Activated CD8-positive, alpha-beta memory T cell treated with anti-CD3 and anti-CD28 coated beads, Interleukin-2, amount 50 U/mL, for 1 hour (primary cell): ENCODE measurements at regions not wholly inside any gene's neighbourhood (a gene's known extent, or its start where the extent isn't known, plus 50 kb on each side); places are given as distances from the start of the nearest gene placed in this dataset.

ENCODE experiments used
- DNase-seq: peaks from one replicate; pipeline ENCODE4 v3.0.0-alpha.2; 2020; ENCODE audit errors: extremely low read depth

GRCh38 chr11:16440136-16440535, 83.8 kb upstream of the SOX6 start:
- DNase-seq: no peak

DNA sequence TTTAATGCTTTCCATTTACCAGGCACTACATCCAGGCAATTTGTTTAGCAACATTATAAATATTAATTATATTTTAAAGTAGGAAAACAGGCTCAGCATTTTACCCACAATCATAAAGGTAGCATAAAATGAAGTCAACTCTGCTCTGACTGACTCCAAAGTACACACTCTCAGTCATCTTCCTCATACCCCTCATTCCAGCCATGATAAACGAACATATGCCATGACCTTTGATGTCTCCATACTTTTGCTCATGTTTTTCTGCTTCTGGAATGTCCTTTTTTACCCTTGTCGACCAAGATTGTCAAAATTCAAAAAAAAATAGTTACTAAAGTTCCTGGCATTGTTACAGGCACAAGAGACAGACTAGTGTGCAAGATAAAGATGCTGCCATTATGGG, 77.7 kb upstream of the SOX6 start:
- no peak for DNase-seq

GRCh38 chr11:16430674-16431073, 74.3 kb upstream of the SOX6 start:
- DNase-seq: no peak

DNA sequence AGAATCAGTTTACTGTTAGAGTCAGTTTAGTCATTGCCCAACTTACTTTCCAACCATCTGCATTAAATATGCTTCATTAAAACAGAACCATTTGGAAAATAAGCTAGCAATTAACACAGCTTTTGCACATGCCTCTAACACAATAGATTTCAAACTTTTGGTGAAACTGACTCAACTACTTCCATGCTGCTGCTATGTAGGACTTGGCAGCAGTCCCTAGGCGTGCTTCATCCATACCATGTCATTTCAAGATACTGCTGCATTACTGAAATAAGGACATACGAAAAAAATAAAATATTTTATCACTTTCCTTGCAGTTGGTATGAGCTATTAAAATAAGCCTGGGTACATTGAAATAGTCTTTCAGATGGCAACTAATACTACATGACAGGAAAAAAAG, 65.5 kb upstream of the SOX6 start:
- no peak for DNase-seq

GRCh38 chr11:16418428-16419097, 62.2 kb upstream of the SOX6 start:
- no peak for DNase-seq

DNA sequence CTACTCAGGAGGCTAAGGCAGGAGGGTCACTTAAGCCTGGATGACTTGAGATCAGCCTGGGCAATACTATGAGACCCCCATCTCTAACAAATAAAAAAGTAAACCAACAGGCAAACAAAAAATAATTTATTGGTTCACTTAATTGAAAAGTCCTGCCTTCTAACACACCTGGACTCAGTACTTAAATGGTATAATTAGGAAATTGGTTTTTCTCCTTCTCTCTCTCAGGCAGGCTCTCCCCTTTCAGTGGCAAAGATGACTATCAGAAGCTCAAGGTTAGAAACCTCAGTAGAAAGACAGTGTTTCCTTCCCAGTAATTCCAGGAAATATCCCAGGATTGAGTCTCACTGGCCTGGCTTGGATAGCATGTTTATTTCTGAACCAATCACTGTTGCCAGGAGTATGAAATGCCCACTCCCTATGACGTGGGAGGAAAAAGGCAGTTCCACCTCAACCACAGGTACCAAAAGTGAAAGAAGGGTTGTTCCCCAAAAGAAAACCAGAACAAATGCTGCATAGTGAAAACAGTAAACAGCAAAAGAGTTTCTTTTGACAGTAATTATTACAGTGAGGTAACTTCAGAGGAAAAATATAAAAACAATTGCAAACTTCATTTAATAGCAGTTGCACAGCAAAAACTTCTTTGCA, 56.3 kb upstream of the SOX6 start:
- no peak for DNase-seq

- DNase-seq: no peak
Measured at GRCh38 chr11:16410479-16410878, 54.1 kb upstream of the SOX6 start.

- DNase-seq: no peak
Measured at GRCh38 chr11:16408619-16409018, 52.3 kb upstream of the SOX6 start.

GRCh38 chr11:16406226-16406625, 49.9 kb upstream of the SOX6 start:
- DNase-seq: no peak
